ENCODE measurements at regions not wholly inside any gene's neighbourhood (a gene's known extent, or its start where the extent isn't known, plus 50 kb on each side); places are given as distances from the start of the nearest gene placed in this dataset.

GRCh38 chr11:41816396-41816795 is 356.9 kb upstream of the LRRC4C start:
- TF ChIP-seq CTCF (IDR thresholded peaks at IDR 0.05), result no peak
- no peak for TF ChIP-seq POLR2A (IDR thresholded peaks at IDR 0.05)

Measured in stomach (tissue), 4 donors.